ENCODE measurements at regions not wholly inside any gene's neighbourhood (a gene's known extent, or its start where the extent isn't known, plus 50 kb on each side); places are given as distances from the start of the nearest gene placed in this dataset.

DNA sequence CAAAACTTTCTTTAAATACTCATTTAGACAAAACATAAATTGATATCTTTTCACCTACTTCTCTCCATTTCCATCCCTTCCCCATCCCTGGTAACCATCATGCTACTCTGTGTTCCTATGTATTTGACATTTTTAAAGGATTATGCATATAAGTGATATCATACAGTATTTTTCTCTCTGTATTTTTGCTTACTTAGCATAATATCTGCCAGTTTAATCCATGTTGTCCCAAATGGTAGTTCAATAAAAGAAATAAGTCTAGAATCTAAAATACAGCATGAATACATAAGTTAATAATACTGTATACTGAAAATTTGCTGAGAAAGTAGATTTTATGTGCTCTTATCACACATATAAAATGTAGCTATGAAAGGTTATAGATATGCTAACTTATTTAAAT lies 190.3 kb upstream of the NAV3 start:
- no peak for DNase-seq (ENCODE audit: low read depth)
- TF ChIP-seq, protein P1, sequence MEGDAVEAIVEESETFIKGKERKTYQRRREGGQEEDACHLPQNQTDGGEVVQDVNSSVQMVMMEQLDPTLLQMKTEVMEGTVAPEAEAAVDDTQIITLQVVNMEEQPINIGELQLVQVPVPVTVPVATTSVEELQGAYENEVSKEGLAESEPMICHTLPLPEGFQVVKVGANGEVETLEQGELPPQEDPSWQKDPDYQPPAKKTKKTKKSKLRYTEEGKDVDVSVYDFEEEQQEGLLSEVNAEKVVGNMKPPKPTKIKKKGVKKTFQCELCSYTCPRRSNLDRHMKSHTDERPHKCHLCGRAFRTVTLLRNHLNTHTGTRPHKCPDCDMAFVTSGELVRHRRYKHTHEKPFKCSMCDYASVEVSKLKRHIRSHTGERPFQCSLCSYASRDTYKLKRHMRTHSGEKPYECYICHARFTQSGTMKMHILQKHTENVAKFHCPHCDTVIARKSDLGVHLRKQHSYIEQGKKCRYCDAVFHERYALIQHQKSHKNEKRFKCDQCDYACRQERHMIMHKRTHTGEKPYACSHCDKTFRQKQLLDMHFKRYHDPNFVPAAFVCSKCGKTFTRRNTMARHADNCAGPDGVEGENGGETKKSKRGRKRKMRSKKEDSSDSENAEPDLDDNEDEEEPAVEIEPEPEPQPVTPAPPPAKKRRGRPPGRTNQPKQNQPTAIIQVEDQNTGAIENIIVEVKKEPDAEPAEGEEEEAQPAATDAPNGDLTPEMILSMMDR (IDR thresholded peaks at IDR 0.05; ENCODE audit: low read length, missing control alignments), result no peak

DNA sequence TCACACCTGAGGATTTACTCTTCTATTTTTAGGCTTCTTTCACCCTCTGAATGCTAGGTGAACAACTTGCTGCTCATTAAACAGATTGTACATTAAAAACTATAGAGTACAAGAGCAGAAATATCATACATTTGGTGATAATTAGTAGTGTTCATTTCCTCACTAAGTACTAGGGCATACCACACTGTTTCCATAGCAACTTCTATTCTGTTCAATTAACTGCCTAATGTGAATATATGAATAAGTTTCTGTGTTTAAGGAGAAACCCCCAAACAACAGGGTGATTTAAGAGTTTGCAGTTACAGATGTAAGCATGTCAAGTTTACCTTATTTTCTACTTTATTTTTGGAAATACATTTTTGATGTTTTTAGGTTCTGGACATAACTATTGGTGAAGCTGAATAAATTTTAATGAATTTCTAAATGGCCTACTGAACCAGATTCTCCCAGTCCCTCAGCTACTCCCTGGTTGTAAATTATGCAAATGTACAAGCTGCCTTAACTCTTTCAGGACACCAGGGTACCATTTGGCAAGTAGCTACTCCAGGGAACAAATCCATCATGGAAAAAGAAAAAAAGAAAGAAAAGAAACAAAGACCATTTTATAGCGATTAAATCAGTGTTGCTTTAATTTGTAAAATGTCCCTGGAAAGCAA lies 199.8 kb upstream of the NAV3 start:
- TF ChIP-seq, protein P1 (IDR thresholded peaks at IDR 0.05; ENCODE audit: low read length, missing control alignments), result no peak
- no peak overlapping the region for H3K4me3 ChIP-seq (replicated peaks; ENCODE audit: low read depth, low read length)
- DNase-seq (ENCODE audit: low read depth), result no peak

More for the DNA sequence above, 190.3 kb upstream of the NAV3 start:
- no peak overlapping the region for H3K4me3 ChIP-seq (replicated peaks; ENCODE audit: low read depth, low read length)

DNA sequence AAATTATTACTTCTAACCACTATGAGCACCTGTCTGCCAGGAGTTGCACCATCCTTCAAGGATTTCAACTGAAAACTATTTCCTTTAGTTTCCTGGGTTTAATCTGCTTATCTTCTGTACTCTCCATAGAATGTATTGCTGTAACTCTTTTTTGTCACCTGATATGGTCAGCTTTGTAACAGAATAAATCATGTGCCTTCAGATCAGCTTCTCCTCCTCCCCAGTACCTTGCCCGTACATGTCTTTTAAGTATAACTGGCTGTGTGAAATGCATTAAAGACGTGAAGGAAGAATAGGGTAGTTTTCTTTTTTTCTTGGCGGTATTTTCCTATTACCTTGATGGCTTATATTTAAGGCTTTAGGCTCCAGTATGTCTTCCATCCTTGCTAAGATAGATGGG lies 200.3 kb upstream of the NAV3 start:
- TF ChIP-seq, protein P1 (IDR thresholded peaks at IDR 0.05; ENCODE audit: low read length, missing control alignments), result no peak

GRCh38 chr12:77629141-77629540 lies 201.6 kb upstream of the NAV3 start:
- no peak overlapping the region for H3K4me3 ChIP-seq (replicated peaks; ENCODE audit: low read depth, low read length)
- no peak for DNase-seq (ENCODE audit: low read depth)
- TF ChIP-seq, protein P1 (IDR thresholded peaks at IDR 0.05; ENCODE audit: low read length, missing control alignments), result no peak

More for the DNA sequence above, 200.3 kb upstream of the NAV3 start:
- H3K4me3 ChIP-seq (replicated peaks; ENCODE audit: low read depth, low read length), result no peak overlapping the region
- no peak for DNase-seq (ENCODE audit: low read depth)

DNA sequence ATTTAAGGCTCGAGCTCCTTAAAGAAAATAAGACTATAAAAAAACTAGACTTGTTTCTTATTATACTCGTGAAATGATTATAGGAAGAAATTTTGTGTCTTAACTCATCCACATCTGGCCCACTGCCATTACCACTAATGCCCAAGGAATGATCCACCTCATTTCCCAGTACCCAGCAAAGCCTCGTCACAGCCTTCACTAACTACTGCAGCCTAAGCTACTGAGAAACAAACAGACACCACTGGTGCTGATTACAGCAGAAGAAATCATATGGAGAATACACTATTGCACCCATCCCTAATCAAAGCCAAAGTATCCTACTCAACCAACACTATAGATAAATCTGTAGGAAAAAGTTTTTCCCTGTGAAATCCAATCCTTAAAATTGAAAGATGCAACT lies 205.3 kb upstream of the NAV3 start:
- TF ChIP-seq, protein P1 (IDR thresholded peaks at IDR 0.05; ENCODE audit: low read length, missing control alignments), result no peak
- peak; percentile 81 for DNase-seq (ENCODE audit: low read depth)
- no peak overlapping the region for H3K4me3 ChIP-seq (replicated peaks; ENCODE audit: low read depth, low read length)

- DNase-seq (ENCODE audit: low read depth), result no peak
- TF ChIP-seq, protein P1 (IDR thresholded peaks at IDR 0.05; ENCODE audit: low read length, missing control alignments), result no peak
- no peak overlapping the region for H3K4me3 ChIP-seq (replicated peaks; ENCODE audit: low read depth, low read length)
Measured at GRCh38 chr12:77619425-77619824, 211.3 kb upstream of the NAV3 start.

GRCh38 chr12:77617818-77618217 lies 212.9 kb upstream of the NAV3 start:
- H3K4me3 ChIP-seq (replicated peaks; ENCODE audit: low read depth, low read length), result no peak overlapping the region
- TF ChIP-seq, protein P1 (IDR thresholded peaks at IDR 0.05; ENCODE audit: low read length, missing control alignments), result no peak
- DNase-seq (ENCODE audit: low read depth), result no peak

Data from fibroblast of pulmonary artery (primary cell).